ENCODE measurements at regions not wholly inside any gene's neighbourhood (a gene's known extent, or its start where the extent isn't known, plus 50 kb on each side); places are given as distances from the start of the nearest gene placed in this dataset.

GRCh38 chr5:126351153-126351552 lies 72.1 kb upstream of the GRAMD2B start:
- Mint-ChIP-seq H3K4me3 (no peak overlapping the region), H3K36me3 (no peaks in the 10 kb centered on the region), H3K27me3 (ENCODE audit: low read depth in 2 of 2) (peaks cover 20 to 23% of the 10 kb centered on the region in 2 donors), H3K9me3 (no peaks in the 10 kb centered on the region), H3K27ac (no peak overlapping the region), H3K4me1 (peaks cover 5 to 12% of the 10 kb centered on the region in 2 donors)
- H3K9me3 ChIP-seq (ENCODE audit: control insufficient read depth, insufficient read depth, low read length) = no peaks in the 10 kb centered on the region
- H3K4me1 ChIP-seq (ENCODE audit: control insufficient read depth, insufficient read depth, low read length) = no peaks in the 10 kb centered on the region
- no peak overlapping the region for H3K27ac ChIP-seq (ENCODE audit: low read length)
- intact Hi-C loops (cut with micrococcal nuclease) = no loop called here
- no peak for DNase-seq
- no peak for TF ChIP-seq CTCF (IDR thresholded peaks at IDR 0.05)
- peaks cover 2% of the 10 kb centered on the region for H3K27me3 ChIP-seq (ENCODE audit: control insufficient read depth, insufficient read depth, low read length)
- 85% methylated on average over 1 of the region's 1 CpG for WGBS (ENCODE audit: insufficient coverage)
- H3K4me3 ChIP-seq (ENCODE audit: low read length) = no peak overlapping the region
- no peak for ATAC-seq
- no peaks in the 10 kb centered on the region for H3K36me3 ChIP-seq (ENCODE audit: control insufficient read depth, insufficient read depth, low read length)

- no peaks in the 10 kb centered on the region for H3K36me3 ChIP-seq (ENCODE audit: control insufficient read depth, insufficient read depth, low read length)
- Mint-ChIP-seq H3K36me3 (no peaks in the 10 kb centered on the region), H3K4me1 (peaks cover 15 to 20% of the 10 kb centered on the region in 2 donors), H3K4me3 (peak overlapping the region; percentile 22), H3K27me3 (ENCODE audit: low read depth in 2 of 2) (peaks cover 5 to 6% of the 10 kb centered on the region in 2 donors), H3K9me3 (no peaks in the 10 kb centered on the region), H3K27ac (no peak overlapping the region)
- no peak overlapping the region for H3K4me3 ChIP-seq (ENCODE audit: low read length)
- intact Hi-C loops (cut with micrococcal nuclease) = loop anchor here (1.0 kb wide), 3 partner anchors 146 to 247 kb away; no protein-coding TSS in a partner anchor
- DNase-seq = peak in 1 of 2 donors; percentile 72
- ATAC-seq = peak in 2 of 3 donors; percentile 54 to 62
- peak; percentile 64 for TF ChIP-seq CTCF (IDR thresholded peaks at IDR 0.05)
- peaks cover 7% of the 10 kb centered on the region for H3K4me1 ChIP-seq (ENCODE audit: control insufficient read depth, insufficient read depth, low read length)
- no peaks in the 10 kb centered on the region for H3K27me3 ChIP-seq (ENCODE audit: control insufficient read depth, insufficient read depth, low read length)
- H3K27ac ChIP-seq (ENCODE audit: low read length) = no peak overlapping the region
- 18% methylated on average over 2 of the region's 6 CpGs for WGBS (ENCODE audit: insufficient coverage)
- H3K9me3 ChIP-seq (ENCODE audit: control insufficient read depth, insufficient read depth, low read length) = no peaks in the 10 kb centered on the region
These were observed 69.0 kb upstream of the GRAMD2B start for GRCh38 chr5:126354012-126354857.

DNA sequence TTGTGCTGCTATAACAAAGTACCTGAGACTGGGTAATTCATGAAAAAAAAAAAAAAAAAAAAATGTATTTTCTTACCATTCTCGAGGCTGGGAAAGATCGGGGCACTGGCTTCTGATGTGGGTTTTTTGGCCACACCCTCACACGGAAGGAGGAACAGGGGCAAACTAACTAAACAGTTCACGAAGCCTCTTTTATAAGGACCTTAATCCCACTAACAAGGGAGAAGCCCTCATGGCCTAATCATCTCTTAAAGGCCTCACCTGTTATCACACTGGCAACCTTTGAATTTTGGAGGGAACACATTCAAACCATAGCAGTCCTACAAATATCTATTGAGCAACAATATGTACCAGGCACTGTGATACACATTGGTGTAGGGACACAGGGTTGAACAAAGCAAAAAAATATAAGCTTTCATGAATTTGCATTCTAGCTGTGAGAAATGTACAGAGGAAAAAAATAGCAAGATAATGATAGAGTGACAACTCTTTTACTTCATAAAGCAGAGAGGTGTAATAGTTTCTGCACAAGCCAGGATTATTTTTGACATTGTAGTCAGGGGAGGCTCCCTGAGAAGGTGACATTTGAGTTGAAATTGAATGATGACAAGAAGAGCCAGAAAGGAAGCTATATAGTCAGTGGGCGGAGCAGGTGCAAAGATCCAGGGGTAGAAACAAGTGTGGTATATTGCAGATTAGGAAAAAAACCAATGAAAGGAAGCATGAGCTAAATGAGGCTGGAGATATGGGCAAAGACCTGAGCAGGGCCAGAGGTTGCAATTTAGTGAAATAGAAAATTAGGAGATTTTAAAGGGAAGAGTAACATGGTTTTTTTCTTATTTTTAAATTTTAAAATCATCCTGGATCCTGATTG lies 68.1 kb upstream of the GRAMD2B start:
- Histone ChIP-seq H3K4me3 (ENCODE audit: low read length) (no peak overlapping the region), H3K27me3 (ENCODE audit: control insufficient read depth, insufficient read depth, low read length) (no peaks in the 10 kb centered on the region), H3K4me1 (ENCODE audit: control insufficient read depth, insufficient read depth, low read length) (peaks cover 10% of the 10 kb centered on the region), H3K9me3 (ENCODE audit: control insufficient read depth, insufficient read depth, low read length) (no peaks in the 10 kb centered on the region), H3K27ac (ENCODE audit: low read length) (no peak overlapping the region), H3K36me3 (ENCODE audit: control insufficient read depth, insufficient read depth, low read length) (no peaks in the 10 kb centered on the region)
- Mint-ChIP-seq H3K9me3 (no peaks in the 10 kb centered on the region), H3K27me3 (ENCODE audit: low read depth in 2 of 2) (peaks cover 4 to 9% of the 10 kb centered on the region in 2 donors), H3K36me3 (no peaks in the 10 kb centered on the region), H3K4me3 (no peak overlapping the region), H3K27ac (no peak overlapping the region), H3K4me1 (peaks cover 24 to 27% of the 10 kb centered on the region in 2 donors)
- no peak for ATAC-seq
- 46% methylated on average over 5 of the region's 5 CpGs for WGBS (ENCODE audit: insufficient coverage)
- TF ChIP-seq CTCF (IDR thresholded peaks at IDR 0.05) = no peak
- DNase-seq = peak in 1 of 2 donors; percentile 18
- intact Hi-C loops (cut with micrococcal nuclease) = loop anchor here (1.0 kb wide), 3 partner anchors 145 to 246 kb away; no protein-coding TSS in a partner anchor

Measured in natural killer cell (primary cell).